ENCODE measurements at regions not wholly inside any gene's neighbourhood (a gene's known extent, or its start where the extent isn't known, plus 50 kb on each side); places are given as distances from the start of the nearest gene placed in this dataset.
A peak's percentile ranks its signal among the peaks of the same experiment; 100 is the strongest.

DNA sequence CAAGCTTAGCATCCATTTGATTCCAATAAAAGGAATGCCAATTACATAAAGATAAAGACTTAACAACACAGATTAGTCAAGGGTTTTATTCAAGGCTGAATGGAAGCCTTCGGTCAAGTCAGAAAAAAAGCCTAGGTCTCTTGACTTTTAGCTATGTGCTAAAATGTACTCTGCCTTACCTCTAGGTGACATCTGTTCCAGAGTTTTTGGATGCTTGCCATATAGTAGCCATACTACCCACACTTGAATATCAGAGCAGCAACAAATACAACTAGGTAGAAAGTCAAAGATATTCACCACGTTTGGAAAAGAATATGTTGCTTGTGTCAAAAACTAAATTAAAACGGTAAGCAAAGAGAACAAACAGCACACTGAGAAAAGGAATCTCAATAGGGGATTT is 484.7 kb downstream of the ELAVL2 start:
- no peak for DNase-seq

DNA sequence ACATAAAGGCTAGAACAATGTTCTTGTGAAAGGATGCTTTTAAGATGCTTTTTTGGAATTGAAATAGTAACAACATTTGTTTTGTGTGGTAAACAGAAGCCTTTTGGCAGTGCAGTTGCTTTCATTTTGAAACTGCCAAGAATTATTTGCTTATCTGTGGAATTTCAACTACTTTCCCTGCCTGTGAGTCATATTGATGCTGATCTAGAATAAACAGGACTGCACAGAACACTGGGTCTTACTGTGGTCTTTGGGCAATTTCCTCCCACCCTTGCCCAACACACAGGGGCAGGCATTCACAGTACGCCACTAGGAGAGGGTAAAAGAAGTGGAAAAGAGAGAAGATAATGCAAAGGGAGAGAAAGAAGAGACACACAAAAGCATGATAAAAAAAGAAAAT is 483.7 kb downstream of the ELAVL2 start:
- DNase-seq: peak; percentile 80

DNA sequence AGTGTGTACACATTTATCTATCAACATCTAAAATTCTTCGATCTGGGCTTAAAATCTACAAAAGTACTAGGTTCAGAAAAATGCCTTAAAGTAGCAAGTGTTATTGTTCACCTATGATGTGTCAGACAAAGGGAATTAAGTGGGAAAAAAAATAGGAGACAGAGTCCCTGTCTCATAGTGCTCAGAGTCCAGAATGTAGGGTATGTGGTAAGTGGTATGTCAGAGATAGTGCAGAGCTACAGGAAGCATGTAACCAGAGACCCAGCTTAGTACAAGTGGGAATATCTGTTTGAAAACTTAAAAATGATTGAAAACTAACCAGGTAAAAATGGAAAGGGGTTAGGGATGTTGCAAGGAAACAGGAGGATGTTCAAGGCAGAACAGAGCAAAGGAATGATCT is 482.8 kb downstream of the ELAVL2 start:
- no peak for DNase-seq

DNA sequence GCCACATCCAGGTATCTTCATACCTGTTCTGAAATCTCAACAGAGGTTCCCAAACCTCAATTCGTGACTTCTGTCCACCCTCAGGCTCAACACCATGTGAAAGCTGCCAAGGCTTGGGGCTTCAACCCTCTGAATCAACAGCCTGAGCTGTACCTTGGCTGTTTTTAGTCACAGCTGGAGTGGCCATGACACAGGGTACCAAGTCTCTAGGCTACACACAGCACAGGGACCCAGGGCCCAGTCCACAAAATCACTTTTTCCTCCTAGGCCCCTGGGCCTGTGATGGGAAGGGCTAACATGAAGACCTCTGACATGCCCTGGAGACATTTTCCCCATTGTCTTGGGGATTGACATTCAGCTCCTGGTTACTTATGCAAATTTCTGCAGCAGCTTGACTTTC is 464.9 kb downstream of the ELAVL2 start:
- DNase-seq: no peak

DNA sequence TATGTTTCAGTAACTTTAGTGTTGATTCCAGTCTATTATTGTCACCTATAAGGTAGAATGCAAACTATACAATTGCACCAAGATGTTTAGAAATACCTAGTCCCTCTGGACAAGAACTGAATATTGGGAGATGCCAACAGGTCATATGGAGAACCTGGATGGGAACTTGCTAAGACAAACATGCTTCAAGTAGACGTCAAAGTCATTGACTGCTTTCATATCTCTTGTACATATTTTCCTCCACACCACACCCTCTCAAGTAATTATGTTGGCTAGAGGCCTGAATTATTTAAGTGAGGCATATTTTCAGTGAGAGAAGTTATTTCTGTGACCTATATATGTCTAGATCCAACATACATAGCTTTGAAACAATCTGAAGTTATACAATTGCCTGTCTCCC is 453.3 kb downstream of the ELAVL2 start:
- DNase-seq: no peak

DNA sequence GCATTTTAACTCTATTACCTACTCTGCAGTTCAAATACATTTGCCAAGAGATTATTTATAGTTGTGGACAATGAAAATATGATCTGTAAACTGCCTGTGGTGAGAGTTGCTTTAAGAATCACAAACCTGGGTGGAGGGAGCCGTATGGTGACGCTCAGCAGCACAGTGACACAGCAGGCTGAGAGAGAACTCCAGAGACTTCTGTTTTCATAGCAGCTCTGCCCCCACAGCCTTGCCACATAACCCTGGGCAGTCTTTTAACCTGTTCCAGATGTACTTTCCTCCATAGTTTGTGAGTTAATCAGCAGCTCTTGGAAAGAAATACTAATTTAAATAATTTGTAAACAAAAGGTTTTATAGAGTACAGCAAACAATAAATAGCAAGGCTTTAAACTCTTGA is 450.5 kb downstream of the ELAVL2 start:
- DNase-seq: no peak

DNA sequence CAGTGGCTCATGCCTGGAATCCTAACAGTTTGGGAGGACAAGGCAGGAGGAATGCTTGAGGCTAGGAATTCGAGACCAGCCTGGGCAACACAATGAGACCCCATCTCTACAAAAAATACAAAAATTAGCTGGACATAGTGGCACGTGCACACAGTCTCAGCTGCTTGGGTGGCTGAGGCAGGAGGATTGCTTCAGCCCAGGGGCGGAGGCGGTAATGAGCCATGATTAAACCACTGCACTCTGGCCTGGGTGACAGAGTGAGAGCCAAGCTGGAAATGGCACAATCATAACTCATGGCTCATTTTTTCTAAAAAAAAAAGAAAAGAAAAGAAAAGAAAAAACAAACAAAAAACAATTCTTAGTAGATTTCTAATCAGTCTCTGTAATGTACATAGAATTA is 446.2 kb downstream of the ELAVL2 start:
- no peak for DNase-seq

DNA sequence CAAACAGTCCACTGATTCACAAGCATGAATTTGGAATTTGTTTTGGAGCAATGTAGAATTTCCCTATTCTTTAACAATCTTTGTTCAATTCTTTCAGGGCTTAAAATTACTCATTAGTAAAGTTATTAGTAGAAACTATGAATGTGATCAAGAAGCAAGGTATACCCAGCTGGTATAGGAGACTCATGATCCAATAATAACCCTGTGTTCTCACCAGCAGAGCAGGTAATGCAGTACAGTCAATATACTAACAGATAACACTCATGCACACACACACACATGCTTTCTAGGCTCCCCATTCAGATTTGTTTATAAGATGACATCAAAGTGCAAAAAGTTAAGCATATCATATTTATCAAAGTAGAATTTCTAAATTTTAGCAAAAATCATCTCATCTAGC is 445.2 kb downstream of the ELAVL2 start:
- DNase-seq: no peak

DNA sequence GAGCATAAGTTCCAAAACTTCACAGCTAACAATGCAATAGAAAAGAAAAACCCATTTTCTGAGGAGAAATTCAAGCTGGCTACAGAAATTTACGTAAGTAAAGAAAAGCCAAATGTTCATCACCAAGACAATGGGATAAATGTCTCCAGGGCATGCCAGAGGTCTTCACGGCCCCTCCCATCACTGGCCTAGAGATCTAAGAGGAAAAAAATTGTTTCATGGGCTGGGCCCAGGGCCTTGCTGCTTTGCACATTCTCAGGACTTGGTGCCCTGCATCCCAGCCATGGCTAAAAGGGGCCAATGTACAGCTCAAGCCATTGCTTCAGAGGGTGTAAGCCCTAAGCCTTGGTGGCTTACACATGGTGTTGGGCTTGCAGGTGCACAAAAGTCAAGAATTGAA is 443.6 kb downstream of the ELAVL2 start:
- no peak for DNase-seq

DNA sequence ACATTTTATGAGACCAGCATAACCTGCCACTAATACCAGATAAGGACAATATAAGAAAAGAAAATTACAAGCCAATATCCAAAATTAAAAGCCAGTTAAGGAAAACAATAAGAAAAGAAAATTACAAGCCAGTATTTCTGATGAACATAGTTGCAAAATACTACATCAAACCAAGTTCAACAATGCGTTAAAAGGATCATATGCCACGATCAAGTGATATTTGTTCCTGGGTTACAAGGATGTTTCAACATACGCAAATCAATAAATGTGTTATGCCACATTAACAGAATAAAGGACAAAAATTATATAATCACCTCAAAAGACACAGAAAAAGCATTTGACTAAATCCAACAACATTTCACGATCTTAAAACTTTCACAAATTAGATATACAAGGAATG is 431.9 kb downstream of the ELAVL2 start:
- no peak for DNase-seq

DNA sequence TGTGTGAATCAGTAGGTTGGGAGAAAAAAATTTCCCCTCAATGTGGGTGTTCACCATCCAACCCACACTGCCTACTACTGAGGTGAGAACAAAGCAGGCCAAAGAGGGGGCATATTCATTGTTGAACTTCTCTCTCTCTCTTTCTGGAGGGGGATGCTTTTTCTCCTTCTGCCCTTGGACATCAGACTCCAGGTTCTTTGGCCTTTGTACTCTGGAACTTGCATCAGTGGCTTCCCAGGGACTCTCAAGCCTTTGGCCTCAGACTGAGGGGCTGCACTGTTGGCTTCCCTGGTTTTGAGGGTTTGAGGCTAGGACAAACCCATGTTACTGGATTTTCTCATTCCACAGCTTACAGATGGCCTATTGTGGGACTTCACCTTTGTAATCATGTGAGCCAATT is 417.2 kb downstream of the ELAVL2 start:
- DNase-seq: no peak

DNA sequence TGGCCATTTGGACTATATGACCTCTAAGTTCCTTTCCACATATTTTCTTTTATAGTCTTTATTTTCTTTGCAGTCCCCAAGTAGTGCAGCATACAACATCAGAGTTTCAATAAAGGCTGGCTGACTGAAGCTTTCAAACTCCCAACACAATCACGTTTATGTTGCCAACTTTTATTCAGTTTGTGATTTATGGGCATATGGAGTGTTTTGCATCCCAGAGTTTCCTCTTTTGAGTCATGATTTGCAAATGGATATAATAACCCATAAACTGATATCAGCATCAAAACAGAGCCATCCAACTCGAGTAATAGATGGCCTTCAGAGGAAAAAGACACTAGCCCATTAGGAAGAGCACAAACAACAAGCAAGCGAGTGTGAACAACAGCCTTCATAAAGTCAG is 414.0 kb downstream of the ELAVL2 start:
- DNase-seq: no peak

DNA sequence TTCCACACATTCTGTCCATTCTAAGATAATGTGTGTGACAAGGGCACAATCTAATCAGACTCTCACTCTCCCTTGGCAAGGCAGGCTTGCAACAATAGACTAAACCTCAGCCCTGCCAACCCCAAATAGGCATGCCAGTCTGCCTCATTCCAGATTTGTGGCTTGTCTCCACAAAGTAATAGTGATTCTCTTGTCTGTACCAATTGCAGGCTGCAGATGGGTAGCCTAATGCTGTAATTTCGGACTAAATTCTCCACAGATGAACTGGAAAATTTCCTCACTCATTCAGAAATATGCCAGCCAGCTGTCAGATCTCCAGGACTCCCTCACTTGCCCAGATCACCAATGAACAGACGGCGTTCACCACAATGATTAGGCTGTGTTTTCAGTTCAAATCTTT is 413.6 kb downstream of the ELAVL2 start:
- DNase-seq: no peak

DNA sequence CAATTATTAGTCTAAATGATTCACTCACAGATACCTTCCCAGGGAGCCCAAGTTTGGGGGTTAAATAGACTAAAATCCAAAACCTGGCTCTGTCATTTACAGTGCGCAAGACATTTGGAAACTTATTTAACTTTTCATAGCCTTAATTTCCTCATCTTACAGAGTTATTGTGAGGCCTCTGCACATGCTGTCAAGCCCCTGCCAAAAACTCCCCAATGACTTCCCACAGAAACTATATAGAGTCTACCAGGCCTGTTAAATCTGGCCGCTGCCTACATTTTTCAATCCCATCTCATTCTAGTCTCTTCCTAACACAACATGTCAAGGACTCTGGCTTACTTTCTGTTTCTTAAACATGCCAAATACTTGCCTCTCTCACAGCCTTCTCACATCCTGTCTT is 412.5 kb downstream of the ELAVL2 start:
- DNase-seq: no peak

DNA sequence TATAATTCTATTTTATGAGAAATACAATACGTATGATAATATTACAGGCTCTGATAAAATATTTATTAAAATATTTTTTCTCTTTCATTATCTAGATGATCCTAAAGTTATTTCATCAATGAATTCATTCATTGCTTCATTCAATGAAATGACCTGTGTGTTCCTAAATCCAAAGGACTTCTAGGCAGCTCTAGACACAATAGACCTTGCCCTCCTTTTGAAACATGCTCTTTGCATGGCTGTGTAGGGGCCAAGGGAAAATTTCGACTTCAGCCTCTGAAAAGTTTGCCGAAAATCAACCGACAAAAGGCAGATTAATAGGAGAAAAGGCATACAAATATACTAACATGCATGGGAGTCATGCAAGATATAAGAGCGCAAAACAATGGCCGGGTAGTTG is 402.0 kb downstream of the ELAVL2 start:
- no peak for DNase-seq

DNA sequence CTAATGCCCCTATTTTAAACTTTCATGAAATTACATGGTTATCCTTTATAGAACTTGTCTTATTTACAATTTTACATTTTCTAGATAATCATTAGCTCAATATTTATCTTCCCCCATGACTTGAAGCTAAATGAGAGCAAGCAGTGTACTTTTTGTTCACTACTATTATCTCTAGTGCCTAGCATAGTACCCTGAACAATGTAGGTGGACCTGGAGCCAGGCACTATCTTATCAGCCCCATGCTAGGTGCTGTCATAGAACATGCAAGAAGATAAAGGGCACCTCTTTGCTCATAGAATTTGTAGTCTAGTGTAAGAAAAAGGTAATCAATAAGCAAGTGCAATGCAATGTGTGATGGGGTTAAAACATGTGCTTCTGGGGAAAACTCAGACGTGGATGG is 399.9 kb downstream of the ELAVL2 start:
- DNase-seq: no peak

DNA sequence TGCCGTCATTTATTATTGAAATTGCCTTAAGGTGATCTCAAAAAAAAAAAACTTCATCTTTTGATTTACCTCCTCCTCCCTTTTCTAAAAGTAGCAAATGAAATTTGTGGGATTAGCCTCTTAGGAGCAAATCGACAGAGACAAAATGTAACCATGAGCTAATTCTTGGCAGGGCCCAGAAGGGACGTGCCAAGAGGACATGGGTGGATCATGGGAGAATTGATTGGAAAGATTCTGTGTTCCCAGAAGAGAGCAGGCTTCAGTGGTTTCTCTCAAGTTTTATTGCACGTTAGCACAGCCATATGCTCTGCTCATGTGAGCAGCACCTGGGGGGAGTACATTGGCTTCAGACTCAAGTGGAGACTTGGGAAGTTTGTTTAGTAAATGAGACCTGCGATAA is 394.6 kb downstream of the ELAVL2 start:
- no peak for DNase-seq

DNA sequence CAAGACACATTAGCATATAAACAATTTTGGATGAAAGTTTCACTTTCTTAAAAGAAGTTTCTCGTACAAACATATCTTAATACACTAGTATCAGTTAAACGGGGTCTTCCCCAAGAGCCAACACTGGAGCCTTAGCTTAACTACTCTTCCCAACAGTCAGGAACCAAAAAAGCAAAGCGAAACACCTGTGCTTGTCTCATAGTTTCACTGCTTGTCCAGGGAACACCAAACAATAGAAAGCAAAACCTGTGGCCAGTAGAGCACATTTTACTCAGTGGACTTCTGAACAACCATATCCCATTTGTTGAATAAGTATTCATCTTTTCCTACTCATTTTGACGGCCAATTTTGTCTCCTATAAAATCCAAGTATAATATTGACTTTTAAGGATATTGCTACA is 391.4 kb downstream of the ELAVL2 start:
- DNase-seq: no peak

DNA sequence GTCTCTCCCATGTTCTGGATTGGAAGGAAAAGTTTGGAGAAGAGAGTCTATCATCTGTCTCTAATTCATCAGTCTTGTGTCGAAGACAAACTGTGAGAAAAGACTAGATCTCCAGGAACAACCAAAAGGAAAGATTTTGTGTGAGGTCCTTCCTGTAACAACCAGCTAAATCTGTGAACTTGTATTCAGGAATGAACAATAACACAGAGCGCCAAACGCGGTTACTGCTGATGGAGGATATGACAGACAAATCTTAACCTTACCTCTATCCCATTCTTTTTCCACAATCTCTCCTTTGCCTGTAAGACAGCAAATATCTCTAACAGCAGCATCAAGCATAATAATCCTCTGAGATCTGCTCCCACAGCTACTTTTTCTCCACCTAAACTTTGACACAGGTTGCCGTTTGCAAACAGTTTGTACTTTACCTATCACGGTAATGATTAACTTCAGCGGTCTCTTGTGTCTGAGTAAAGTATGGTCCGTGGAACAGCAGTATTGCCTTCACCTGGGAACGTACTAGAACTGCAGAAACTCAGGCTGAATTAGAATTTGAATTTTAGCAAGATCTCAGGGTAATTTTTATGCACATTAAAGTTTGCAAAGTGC is 387.6 kb downstream of the ELAVL2 start:
- no peak for DNase-seq

DNA sequence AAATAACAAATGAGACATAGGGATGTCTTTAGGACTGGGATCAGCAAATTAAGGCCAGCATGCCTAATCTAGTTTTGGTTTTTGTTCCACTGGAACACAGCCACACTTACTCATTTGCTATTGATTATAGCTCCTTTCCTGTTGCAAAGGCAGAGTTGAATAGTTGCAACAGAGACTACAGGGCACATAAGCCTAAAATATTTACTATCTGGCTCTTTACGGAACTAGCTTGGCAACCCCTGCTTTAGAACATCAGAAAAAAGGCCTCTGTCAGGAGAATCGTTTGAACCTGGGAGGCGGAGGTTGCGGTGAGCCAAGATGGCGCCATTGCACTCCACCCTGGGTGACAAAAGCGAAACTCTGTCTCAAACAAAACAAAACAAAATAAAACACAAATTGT is 384.8 kb downstream of the ELAVL2 start:
- no peak for DNase-seq

DNA sequence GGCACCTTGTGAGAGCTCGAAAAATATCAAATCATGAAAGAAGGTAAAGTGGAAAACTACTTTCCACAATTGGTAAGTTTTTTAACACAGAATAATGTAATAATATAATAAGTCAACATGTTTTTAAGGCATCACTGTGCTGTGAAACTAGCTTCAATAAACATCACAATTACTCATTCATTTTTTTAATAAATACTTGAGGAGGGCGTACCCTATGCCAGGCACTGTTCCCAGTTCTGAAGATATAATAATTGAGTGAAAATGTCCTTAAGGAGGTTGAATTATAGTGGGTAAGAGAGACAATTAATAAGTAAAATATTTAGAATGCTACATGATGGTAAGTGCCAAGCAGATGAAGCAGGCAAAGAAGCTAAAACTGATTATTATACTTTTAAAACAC is 381.4 kb downstream of the ELAVL2 start:
- no peak for DNase-seq

DNA sequence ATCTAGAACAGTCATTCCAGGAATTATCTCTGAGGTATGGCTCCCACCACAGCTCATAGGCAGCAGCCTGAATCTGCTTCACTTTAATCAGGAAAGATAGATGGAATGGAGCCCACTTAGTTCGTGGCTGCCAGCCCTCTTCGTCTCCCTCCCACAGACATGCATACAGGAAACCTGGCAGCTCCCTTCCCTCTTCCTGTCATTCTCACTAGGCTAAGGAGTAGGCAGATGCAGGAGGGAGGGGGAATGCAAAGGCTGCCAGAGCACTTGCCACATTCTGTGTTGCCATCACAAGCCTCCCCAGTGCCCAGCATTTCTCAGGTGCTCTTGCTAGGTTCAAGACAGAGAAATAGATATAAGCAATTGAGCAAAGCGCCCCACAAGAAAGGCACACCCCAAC is 378.9 kb downstream of the ELAVL2 start:
- no peak for DNase-seq

DNA sequence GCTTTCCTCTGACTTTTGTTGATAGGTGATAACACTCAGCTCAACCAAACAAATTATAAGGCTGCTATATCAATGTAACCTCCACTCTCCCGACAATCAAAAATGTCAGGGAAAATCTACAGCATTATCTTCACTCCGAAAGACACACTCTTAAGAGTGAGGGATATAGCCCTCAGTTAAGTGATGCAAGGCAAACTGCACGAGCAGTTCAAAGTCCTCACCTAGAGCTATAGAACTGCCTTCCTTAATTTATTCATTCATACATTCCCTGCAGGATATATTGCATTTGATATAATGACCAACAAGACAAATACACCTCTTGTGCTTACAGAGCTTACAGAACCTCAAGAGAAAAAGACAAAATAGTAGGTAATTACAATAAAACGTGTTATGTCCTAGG is 378.1 kb downstream of the ELAVL2 start:
- no peak for DNase-seq

DNA sequence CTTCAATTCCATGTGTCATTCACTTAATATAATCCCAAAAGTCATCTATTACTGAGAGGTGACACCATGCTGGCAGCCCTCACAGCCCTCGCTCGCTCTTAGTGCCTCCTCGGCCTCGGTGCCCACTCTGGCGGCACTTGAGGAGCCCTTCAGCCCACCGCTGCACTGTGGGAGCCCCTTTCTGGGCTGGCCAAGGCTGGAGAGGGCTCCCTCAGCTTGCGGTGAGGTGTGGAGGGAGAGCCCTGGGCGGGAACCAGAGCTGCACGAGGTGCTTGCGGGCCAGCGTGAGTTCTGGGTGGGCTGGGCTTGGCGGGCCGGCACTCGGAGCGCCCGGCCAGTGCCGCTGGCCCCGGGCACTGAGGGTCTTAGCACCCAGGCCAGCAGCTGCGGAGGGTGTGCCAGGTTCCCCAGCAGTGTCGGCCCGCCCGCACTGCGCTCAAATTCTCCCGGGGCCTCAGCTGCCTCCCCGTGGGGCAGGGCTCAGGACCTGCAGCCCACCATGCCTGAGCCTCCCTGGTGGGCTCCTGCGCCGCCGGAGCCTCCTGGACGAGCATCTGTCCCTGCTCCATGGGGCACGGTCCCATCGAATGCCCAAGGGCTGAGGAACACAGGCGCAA is 374.1 kb downstream of the ELAVL2 start:
- no peak for DNase-seq

DNA sequence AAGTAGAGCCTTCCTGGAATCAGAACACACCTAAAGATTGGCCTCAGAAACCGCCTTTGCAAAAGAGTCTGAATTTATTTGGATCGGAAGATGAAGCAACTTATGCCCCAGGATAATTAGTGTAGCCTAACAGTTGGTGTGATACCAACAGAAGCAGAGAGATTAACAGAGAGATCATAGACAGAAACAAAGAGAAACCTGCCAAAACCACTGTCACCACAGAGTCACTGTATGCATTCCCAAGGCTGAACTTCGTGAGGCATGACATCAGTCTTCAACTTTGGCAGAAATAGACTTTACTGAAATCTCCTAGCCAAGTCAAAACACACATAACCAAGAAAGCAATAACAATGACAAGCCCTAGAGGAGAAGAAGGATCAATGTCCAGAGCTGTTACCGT is 361.8 kb downstream of the ELAVL2 start:
- no peak for DNase-seq

DNA sequence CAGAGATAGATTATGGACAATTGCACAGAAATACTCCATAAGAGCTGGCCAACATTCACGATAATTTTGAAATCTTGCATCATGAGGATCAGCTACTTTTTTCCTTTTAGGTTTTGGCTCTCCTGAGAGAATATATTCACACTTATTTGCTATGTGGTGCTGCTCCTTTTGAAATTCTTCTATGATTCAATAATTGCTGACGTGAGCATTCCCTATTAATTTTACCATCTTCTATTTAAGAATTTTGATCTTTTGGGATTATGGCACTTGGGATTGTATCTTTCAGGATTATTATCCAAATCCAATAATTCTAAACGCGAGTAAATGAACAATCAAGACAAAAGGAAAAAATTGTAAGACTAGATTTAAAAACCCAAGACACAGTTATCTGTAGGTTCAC is 358.8 kb downstream of the ELAVL2 start:
- no peak for DNase-seq
